Endothelial cell of umbilical vein (primary cell): ENCODE measurements at regions not wholly inside any gene's neighbourhood (a gene's known extent, or its start where the extent isn't known, plus 50 kb on each side); places are given as distances from the start of the nearest gene placed in this dataset.

Source experiments
- BruUV-seq: library from RNA; stranded (reverse); fragments of 400-500 nt; replicated peaks from 2 replicates; lab custom pipeline; 2021; lab: Mats Ljungman, UMichigan
- CTCF ChIA-PET: fragments of 300-600, 350-600 bp; sonication (Branson Sonifier 250); formaldehyde crosslinking; loops from one replicate; lab custom pipeline; 2021; ENCODE audit warnings: antibody characterized with exemption, inconsistent platforms; lab: Charles Lee
- POLR2A ChIA-PET: fragments of 300-600, 350-600 bp; sonication (Branson Sonifier 250); formaldehyde crosslinking; loops from one replicate; lab custom pipeline; 2021; ENCODE audit warnings: antibody characterized with exemption, inconsistent platforms; lab: Charles Lee
- DNase-seq: peaks from one replicate; pipeline ENCODE4 v3.0.0-alpha.2; 2011; ENCODE audit warnings: low read depth, low spot score
- FAIRE-seq: peaks from 2 replicates; lab custom pipeline; 2011; peaks lifted over from hg19 to GRCh38; lab: Jason Lieb, UNC
- H2AFZ ChIP-seq: 2 replicates; pipeline ENCODE4 v1.6.0; 2012; ENCODE audit warnings: low read depth, low read length, control low read depth, inconsistent platforms
- H3K27ac ChIP-seq: 2 replicates; pipeline ENCODE4 v1.5.1; 2011; ENCODE audit warnings: low read depth, mild to moderate bottlenecking, control low read depth, low read length, moderate library complexity; ENCODE audit not compliant: insufficient read depth
- H3K27me3 ChIP-seq, 2 experiments: 2 replicates each; pipeline versions ENCODE4 v1.6.0 to v1.6.1; 2011; ENCODE audit warnings: low read length in 2 of 2, mixed read lengths in 1 of 2; ENCODE audit not compliant: control insufficient read depth in 2 of 2, insufficient read depth in 2 of 2
- H3K36me3 ChIP-seq, 2 experiments: 2 replicates in 1 of 2; 3 replicates in 1 of 2; pipeline ENCODE4 v1.5.1; 2011; ENCODE audit warnings: low read length in 2 of 2, mild to moderate bottlenecking in 1 of 2, moderate library complexity in 1 of 2; ENCODE audit not compliant: control insufficient read depth in 2 of 2, insufficient read depth in 2 of 2; ENCODE audit errors: extremely low read depth in 1 of 2
- H3K4me1 ChIP-seq: 3 replicates; pipeline ENCODE4 v1.5.1; 2011; ENCODE audit warnings: mild to moderate bottlenecking, low read length; ENCODE audit not compliant: control insufficient read depth, insufficient read depth; ENCODE audit errors: extremely low read depth
- H3K4me2 ChIP-seq: 2 replicates; pipeline ENCODE4 v1.6.1; 2011; ENCODE audit warnings: low read length, control low read depth, mixed read lengths; ENCODE audit not compliant: insufficient read depth
- H3K4me3 ChIP-seq, 3 experiments: fragments of 200-600 bp in 1 of 3; sonication (generic), shearing (Covaris generic) in 1 of 3; replicated peaks in 1 of 3; 2 replicates each; pipeline ENCODE4 v1.5.1; 2011 to 2016; ENCODE audit warnings: control low read depth in 3 of 3, low read length in 3 of 3, mild to moderate bottlenecking in 2 of 3, inconsistent platforms in 1 of 3, low read depth in 1 of 3, moderate library complexity in 1 of 3; ENCODE audit not compliant: insufficient read depth in 1 of 3
- H3K79me2 ChIP-seq: 2 replicates; pipeline ENCODE4 v1.6.0; 2012; ENCODE audit warnings: low read length, inconsistent platforms; ENCODE audit not compliant: control insufficient read depth, insufficient read depth
- H3K9ac ChIP-seq: replicated peaks from 2 replicates; pipeline ENCODE3; 2011; ENCODE audit warnings: low read length, control low read depth; ENCODE audit not compliant: insufficient read depth; ENCODE audit errors: extremely low read depth
- H3K9me1 ChIP-seq: replicated peaks from 3 replicates; pipeline ENCODE4 v1.6.0; 2011; ENCODE audit warnings: mild to moderate bottlenecking, low read length; ENCODE audit not compliant: control insufficient read depth, insufficient read depth; ENCODE audit errors: extremely low read depth
- H3K9me3 ChIP-seq: replicated peaks from 2 replicates; pipeline ENCODE4 v1.5.1; 2012; ENCODE audit warnings: low read length, inconsistent platforms; ENCODE audit not compliant: control insufficient read depth, insufficient read depth
- H4K20me1 ChIP-seq: replicated peaks from 2 replicates; pipeline ENCODE3; 2011; ENCODE audit warnings: mild to moderate bottlenecking, low read length; ENCODE audit not compliant: control insufficient read depth, insufficient read depth; ENCODE audit errors: extremely low read depth
- CTCF ChIP-seq, 2 donors: IDR thresholded peaks; 1 replicate in 1 of 2; 2 replicates in 1 of 2; pipeline ENCODE4 v1.5.1; 2011; ENCODE audit warnings: low read length in 2 of 2, mild to moderate bottlenecking in 2 of 2, moderate library complexity in 2 of 2, control low read depth in 1 of 2, inconsistent platforms in 1 of 2, low read depth in 1 of 2; ENCODE audit not compliant: insufficient read depth in 1 of 2; ENCODE audit errors: extremely low read depth in 1 of 2
- EZH2 ChIP-seq: IDR thresholded peaks from 2 replicates; pipeline ENCODE4 v1.6.1; 2012; ENCODE audit warnings: borderline replicate concordance, low read depth, mild to moderate bottlenecking, moderate library complexity, low read length, inconsistent platforms; ENCODE audit not compliant: severe bottlenecking
- FOS ChIP-seq: IDR thresholded peaks from 2 replicates; pipeline ENCODE4 v1.6.1; 2011; ENCODE audit warnings: mild to moderate bottlenecking, low read length, moderate library complexity, borderline replicate concordance; ENCODE audit not compliant: insufficient read depth
- GATA2 ChIP-seq: IDR thresholded peaks from 2 replicates; pipeline ENCODE4 v1.7.0; 2011; ENCODE audit warnings: low read depth, mild to moderate bottlenecking, moderate library complexity, mixed read lengths, low read length; ENCODE audit not compliant: insufficient read length, insufficient read depth
- JUN ChIP-seq: IDR thresholded peaks from 2 replicates; pipeline ENCODE4 v1.6.1; 2011; ENCODE audit warnings: borderline replicate concordance, low read depth; ENCODE audit not compliant: insufficient read length, insufficient read depth
- MAX ChIP-seq: IDR thresholded peaks from 2 replicates; pipeline ENCODE4 v1.6.1; 2011; ENCODE audit not compliant: insufficient read depth, insufficient read length
- MYC ChIP-seq: IDR thresholded peaks from one replicate; pipeline ENCODE4 v1.6.1; 2011; ENCODE audit warnings: mild to moderate bottlenecking, low read depth, low read length
- POLR2A ChIP-seq: IDR thresholded peaks from 2 replicates; pipeline ENCODE4 v1.6.1; 2012; ENCODE audit warnings: low read depth, mild to moderate bottlenecking, control low read depth, low read length
- POLR2AphosphoS5 ChIP-seq: IDR thresholded peaks from 2 replicates; pipeline ENCODE4 v1.6.1; 2012; ENCODE audit warnings: low read depth, mild to moderate bottlenecking, control low read depth, low read length, moderate library complexity; ENCODE audit not compliant: insufficient read depth
- dilution Hi-C: fragments of 300-500 bp; cut with MboI; formaldehyde crosslinking; loops from one replicate; pipeline ENCODE4 v1.15.0; 2019; ENCODE audit warnings: low sequenced_read_pairs; ENCODE audit not compliant: extremely low pct_ligation_motif_present
- intact Hi-C: fragments of 100-400 bp; cut with micrococcal nuclease; formaldehyde crosslinking; loops from one replicate; pipeline ENCODE4 v1.10.0; 2022

DNA sequence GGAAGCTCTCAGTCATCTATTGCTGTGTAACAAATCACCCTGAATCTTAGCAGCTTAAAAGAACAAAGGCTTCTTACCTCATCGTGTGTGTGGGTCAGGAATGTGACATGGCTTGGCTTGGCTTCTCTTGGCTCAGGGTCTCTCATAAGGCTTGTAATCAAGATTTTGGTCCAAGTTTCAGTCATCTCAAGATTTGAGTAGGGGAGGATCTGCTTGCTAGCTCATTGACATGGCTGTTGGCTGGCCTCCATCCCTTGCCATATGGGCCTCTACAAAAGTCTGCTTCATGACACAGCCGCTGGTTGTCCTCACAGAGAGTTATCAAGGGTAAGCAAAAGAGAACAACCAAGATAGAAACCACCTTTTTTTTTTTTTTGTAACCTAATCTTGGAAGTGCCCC lies 207.7 kb downstream of the PTPRC start:
- no peak for FAIRE-seq
- Histone ChIP-seq H3K27me3 (no peaks in the 10 kb centered on the region), H3K27ac (no peak overlapping the region), H2AFZ (no peak overlapping the region), H3K4me3 (no peak overlapping the region), H3K9ac (no peak overlapping the region), H3K4me1 (no peaks in the 10 kb centered on the region), H3K36me3 (peaks cover 0 to 16% of the 10 kb centered on the region in 2 experiments), H3K4me2 (no peak overlapping the region), H3K9me1 (no peaks in the 10 kb centered on the region), H3K79me2 (peaks cover 1% of the 10 kb centered on the region), H4K20me1 (no peaks in the 10 kb centered on the region), H3K9me3 (no peaks in the 10 kb centered on the region)
- no peak for DNase-seq
- intact Hi-C loops = no loop called here
- dilution Hi-C loops = no loop called here
- BruUV-seq = no TSS peak
- POLR2A ChIA-PET = no interaction called here
- CTCF ChIA-PET = interaction anchor here (0.9 kb wide), 1 partner anchor 8 kb away, joined by 3 read pairs; no protein-coding TSS in a partner anchor
- TF ChIP-seq POLR2AphosphoS5 = no peak
- TF ChIP-seq GATA2 = no peak
- TF ChIP-seq JUN = no peak
- TF ChIP-seq MAX = no peak
- TF ChIP-seq CTCF (IDR thresholded peaks at IDR 0.05; ENCODE audit: extremely low read depth in 1 of 2, insufficient read depth in 1 of 2, low read depth in 1 of 2, low read length in 2 of 2) = no peak
- TF ChIP-seq FOS = no peak
- TF ChIP-seq EZH2 = no peak
- TF ChIP-seq MYC = no peak
- no peak for TF ChIP-seq POLR2A
